Hematopoietic multipotent progenitor cell treated with erythropoietin and hydrocortisone succinate and interleukin-3 and kit ligand, for 17 days (in vitro differentiated cells): ENCODE measurements at regions not wholly inside any gene's neighbourhood (a gene's known extent, or its start where the extent isn't known, plus 50 kb on each side); places are given as distances from the start of the nearest gene placed in this dataset.

Experiments used
- DNase-seq: peaks from one replicate; pipeline ENCODE4 v3.0.0-alpha.2; 2015; ENCODE audit warnings: low spot score

- no peak for DNase-seq
These were observed 102.8 kb upstream of the F3 start for GRCh38 chr1:94644352-94644751.

DNA sequence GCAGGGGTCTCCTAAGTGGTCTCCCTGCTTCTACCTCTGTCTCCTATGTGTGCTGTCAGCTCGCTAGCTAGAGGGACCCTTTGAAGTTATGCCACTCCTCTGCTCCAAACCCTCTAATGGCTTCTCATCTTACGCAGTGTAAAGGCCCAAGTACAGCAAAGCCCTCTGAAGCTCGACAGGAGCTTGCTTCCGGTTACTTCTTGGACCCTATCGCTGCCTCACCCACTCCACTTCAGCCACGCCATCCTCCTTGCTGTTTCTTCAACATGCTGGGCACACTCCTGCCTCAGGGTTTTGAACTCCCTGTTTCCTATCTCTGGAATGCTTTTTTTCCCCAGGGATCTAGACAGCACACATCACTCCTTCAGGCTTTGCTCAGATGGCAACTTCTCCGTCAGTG lies 102.3 kb upstream of the F3 start:
- no peak for DNase-seq

DNA sequence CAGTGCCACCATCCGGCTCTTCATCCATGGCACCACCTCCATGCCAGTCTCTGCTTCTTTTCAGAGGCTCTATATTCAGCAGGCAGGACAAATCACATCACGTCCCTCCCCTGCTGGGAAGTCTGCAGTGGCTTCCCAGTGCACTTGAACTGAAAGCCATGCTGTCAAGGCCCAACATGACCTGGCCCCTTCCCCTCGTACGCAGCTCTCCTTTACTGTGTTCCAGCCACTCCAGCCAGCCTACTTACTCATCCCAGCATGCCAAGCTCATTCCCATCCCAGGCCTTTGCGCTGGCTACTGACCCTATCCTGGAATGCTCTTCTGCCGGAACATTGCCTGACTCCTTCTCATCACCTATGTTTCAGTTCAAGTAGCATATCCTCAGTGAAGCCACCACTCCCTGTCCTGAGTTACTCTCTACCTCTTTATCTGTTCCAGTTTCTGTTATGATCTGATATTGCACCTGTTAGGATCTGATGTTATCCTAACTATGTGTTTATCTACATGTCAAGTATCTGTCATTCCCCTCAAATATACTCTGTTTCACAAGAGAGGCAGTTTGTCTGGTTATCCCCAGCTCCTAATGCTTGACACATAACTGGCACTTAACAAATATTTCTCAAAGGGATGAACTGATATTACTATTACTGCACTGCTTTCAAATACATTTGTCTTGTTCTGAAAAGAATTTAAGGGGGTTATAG lies 101.2 kb upstream of the F3 start:
- no peak for DNase-seq

GRCh38 chr1:94641990-94642389 lies 100.4 kb upstream of the F3 start:
- DNase-seq = no peak

DNA sequence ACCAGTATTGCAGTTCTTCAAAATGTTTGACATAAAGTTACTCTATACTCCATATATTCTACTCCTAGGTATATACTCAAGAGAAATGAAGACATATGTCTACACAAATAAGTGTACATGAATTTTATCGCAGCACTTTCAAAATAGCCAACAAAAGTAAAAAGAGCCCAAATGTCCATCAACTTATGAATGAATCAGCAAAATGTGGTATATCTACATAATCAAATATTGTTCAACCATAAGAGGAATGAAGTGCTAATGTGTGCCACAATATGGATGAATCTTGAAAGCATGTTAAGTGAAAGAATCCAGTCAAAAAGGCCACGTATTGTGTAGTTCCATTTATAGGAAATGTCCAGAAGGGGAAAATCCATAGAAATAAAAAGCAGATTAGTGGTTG lies 98.6 kb upstream of the F3 start:
- DNase-seq = no peak

DNA sequence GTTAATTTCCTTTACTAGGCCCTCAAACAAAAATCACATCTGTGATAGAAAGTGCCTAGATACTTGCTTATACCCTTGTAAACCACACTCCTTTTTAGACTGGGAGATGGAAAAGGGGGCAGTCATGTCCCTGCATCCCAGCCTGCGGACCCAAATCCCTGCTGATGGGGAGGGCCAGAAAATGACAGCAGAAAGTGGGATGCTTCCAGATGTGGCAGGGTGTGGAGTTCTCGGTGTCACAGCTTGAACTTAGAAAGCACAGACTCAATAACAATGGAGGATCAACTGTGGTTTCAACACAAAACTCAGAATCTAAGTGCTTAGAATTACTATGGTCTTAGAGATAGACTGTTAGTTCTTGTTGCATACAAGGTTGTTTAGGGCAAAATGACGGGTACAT lies 95.6 kb upstream of the F3 start:
- no peak for DNase-seq

- no peak for DNase-seq
These were observed 95.1 kb upstream of the F3 start for GRCh38 chr1:94636624-94637023.

GRCh38 chr1:94636100-94636499 lies 94.5 kb upstream of the F3 start:
- no peak for DNase-seq

DNA sequence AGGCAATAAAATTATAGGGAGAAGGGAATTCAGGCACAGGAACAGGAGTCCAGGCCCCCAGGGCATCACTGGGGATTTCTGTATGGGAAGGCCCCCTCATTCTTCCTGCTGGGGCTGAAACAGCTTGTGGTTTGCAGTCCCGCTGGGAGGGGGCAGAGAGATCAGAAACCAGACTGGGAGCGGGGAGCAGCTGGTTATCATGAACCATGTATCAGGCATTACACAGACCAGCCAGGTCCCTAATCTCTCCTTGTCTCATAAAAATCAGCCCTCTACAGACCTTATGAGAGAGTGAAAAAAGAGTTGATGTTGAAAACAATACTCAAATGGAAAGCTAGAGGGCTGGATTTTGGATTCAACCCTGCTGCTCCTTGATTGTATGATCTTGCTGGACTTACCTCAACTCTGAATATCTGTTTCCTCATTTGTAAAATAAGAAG lies 93.4 kb upstream of the F3 start:
- peak; percentile 9 for DNase-seq

DNA sequence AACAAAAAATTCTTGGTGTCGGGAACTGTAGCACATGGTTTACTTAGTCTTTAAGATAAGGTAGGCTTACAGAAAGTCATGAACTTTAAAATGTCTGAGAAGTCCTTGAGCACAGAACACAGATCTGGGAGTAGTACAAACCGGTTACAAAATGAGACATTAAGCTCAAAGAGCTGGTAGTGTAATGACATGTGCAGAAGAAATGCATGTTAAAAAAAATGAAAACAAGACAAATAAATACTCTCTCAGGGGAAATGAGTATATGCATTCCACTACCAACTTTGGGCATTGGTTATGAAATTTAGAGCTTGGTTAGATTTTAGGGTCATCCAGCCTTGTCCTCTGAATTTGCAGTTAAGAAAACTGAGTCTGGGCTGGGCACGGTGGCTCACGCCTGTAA lies 91.5 kb upstream of the F3 start:
- DNase-seq = no peak

DNA sequence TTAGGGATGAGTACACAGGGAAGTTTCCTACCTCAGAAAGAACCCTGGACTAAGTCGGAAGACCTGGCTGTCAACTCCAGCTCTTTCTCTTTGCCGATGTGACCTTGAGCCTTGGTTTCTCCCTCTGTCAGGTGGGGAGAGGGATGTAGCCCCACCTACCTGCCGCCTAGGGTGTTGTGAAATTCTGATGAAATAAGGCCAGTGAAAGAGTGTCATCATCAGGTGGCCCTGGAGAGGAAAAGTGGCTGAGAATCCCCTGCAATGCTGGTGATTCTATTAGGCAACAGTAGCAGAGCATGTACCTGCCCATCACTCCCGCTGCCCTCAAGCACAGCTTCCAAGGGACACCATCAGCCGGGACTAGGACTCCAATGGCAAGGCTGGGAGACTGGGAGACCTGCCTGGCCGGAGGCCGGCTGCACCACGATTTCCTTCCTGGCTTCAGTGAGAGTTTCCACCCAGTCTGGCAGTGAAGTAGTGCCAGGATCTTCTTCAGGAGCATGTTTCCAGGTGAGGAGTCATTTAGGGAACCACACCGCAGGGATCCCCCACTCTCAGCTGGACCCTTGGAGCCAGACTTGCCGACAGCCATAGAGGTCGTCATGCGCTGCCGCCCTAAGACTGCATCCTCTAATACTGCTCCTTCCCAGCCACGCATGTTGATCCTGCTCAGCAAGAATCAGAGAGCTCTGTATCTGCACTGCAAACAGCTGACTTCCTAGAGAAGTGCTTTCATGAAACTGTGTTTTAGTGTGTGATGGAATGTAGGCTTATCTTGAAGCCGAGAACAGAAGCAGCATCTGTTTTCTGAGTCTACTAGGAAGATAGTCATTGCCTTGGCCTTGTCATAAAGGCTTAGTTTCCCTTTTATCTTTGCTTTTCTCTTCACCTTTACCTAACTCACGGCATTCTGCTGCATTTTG lies 88.0 kb upstream of the F3 start:
- no peak for DNase-seq

GRCh38 chr1:94628499-94628843 lies 86.9 kb upstream of the F3 start:
- no peak for DNase-seq

DNA sequence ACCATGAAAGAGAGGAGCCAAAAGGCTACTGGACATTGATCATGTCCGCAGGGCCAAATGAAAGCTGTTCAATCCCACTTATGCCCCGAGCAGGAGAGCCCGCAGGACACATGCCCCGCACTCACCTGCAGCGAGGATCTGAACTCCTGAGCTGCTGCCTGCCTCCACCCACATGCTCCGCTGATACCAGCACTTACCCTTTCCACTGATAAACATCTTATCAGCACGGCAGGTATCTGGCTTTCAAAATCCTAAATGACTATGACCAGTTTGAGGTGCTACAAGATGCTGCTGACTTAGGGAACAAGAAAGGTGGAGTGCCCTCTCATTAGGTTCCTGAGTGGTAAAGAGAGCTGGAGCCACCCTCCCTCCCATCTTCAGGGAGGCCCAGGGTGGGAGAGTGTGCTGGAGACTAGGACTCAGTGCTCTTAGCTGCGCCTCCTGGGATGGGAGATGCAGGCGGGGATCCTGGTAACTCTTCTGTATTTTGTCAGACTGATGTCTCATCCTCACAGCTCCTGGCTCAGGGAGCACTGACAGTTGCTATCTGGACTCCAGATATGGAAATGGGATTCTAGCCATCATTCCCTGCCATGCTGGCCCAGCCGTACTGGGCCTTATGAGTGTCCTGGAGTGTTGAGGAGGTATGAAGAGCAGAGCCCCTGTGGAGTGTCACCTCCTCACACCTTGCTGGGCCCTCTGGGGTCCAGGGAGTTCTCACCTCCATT lies 86.4 kb upstream of the F3 start:
- no peak for DNase-seq

DNA sequence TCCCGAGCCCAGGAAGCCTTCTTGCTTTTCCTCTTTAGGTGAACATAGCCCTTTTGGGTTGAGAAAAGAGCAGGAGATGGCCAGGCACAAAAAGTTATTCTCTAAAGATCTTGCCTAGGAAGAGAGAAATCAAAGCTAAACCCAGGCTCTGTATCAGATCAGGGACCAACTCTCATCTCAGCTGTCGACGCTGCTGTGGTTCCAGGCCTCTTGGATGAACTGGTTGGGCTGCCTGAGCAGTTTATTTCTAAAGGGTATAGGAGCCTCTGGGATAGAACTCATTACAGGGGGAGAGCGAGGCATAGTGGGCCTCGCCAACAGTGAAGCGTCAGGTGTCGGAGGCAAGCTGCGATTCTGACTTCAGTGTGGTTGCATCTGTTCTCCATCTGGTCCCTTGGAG lies 82.6 kb upstream of the F3 start:
- no peak for DNase-seq

- DNase-seq = no peak
These were observed 82.1 kb upstream of the F3 start for GRCh38 chr1:94623560-94624148.

GRCh38 chr1:94622757-94623156 lies 81.2 kb upstream of the F3 start:
- DNase-seq = no peak

- DNase-seq = no peak
These were observed 80.2 kb upstream of the F3 start for GRCh38 chr1:94621802-94622201.

GRCh38 chr1:94621395-94621794 lies 79.8 kb upstream of the F3 start:
- peak; percentile 7 for DNase-seq

DNA sequence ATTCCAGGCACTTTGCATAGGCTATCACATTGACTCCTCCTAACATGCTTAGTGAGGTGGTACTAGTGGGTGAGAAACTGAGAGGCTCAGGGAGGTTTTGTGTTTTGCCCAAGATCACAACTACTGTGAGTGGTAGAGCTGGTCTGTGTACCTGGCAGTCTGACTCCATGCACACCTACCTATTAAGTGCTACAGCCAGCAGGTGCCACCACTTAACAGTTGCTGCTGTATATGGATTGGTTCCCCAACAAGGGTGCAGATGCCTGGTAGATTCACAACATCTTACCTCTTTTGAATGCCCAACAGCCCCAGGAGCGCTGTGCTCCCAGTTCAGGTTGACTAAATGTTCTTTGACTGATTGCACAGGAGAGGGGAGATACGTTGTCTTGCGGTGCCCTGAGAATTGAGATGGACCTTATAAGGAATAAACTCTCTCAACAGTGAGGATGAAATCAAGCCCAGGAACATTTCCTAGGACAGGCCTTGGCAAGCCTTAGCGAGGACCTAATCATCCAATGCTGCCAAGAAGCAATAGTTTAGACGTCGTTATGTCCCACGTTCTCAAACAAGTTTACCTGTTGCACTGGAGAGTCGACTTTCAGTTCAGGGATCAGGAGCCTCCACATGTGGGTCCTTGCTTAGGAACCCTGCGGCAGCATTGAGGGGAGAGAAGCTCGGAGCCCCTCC lies 78.9 kb upstream of the F3 start:
- no peak for DNase-seq

- no peak for DNase-seq
These were observed 78.2 kb upstream of the F3 start for GRCh38 chr1:94619731-94620130.

GRCh38 chr1:94617957-94618739 lies 76.6 kb upstream of the F3 start:
- no peak for DNase-seq
